Panc1 (cell line): ENCODE measurements at regions not wholly inside any gene's neighbourhood (a gene's known extent, or its start where the extent isn't known, plus 50 kb on each side); places are given as distances from the start of the nearest gene placed in this dataset.

Experiments used
- POLR2AphosphoS5 ChIP-seq: IDR thresholded peaks from 2 replicates; pipeline ENCODE4 v1.6.1; 2012; ENCODE audit warnings: mild to moderate bottlenecking, low read depth, low read length, moderate library complexity
- SIN3A ChIP-seq: IDR thresholded peaks from 2 replicates; pipeline ENCODE4 v1.6.1; 2012; ENCODE audit warnings: low read depth, mild to moderate bottlenecking, low read length, moderate library complexity, borderline replicate concordance; ENCODE audit not compliant: insufficient read depth
- TCF7L2 ChIP-seq: IDR thresholded peaks from 2 replicates; pipeline ENCODE4 v1.6.1; 2011; ENCODE audit warnings: mild to moderate bottlenecking, low read depth, low read length, inconsistent platforms
- TF ChIP-seq, protein P1 (sequence below): fragments of 450-650 bp; IDR thresholded peaks from 2 replicates; pipeline ENCODE4 v1.5.1; 2017; ENCODE audit warnings: mild to moderate bottlenecking

DNA sequence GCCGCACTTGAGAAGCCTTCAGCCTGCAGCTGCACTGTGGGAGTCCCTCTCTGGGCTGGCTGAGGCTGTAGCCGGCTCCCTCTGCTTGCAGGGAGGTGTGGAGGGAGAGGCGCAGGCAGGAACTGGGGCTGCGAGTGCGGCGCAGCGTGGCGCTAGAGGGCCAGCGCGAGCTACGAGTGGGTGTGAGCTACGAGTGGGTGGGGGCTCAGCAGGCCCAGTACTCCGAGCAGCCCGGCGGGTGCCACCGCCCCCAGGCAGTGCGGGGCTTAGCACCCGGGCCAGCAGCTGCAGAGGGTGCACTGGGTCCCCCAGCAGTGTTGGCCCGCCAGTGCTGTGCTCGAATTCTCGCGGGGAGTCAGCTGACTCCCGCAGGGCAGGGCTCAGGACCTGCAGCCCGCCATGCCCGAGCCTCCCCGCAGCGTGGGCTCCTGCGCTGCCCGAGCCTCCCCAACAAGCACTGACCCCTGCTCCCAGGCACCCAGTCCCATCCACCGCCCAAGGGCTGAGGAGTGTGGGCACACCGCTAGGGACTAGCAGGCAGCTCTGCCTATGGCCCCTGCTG is 1620.1 kb downstream of the BRINP3 start:
- no peak for TF ChIP-seq TCF7L2
- TF ChIP-seq, protein P1, sequence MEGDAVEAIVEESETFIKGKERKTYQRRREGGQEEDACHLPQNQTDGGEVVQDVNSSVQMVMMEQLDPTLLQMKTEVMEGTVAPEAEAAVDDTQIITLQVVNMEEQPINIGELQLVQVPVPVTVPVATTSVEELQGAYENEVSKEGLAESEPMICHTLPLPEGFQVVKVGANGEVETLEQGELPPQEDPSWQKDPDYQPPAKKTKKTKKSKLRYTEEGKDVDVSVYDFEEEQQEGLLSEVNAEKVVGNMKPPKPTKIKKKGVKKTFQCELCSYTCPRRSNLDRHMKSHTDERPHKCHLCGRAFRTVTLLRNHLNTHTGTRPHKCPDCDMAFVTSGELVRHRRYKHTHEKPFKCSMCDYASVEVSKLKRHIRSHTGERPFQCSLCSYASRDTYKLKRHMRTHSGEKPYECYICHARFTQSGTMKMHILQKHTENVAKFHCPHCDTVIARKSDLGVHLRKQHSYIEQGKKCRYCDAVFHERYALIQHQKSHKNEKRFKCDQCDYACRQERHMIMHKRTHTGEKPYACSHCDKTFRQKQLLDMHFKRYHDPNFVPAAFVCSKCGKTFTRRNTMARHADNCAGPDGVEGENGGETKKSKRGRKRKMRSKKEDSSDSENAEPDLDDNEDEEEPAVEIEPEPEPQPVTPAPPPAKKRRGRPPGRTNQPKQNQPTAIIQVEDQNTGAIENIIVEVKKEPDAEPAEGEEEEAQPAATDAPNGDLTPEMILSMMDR, result no peak
- TF ChIP-seq POLR2AphosphoS5, result no peak
- TF ChIP-seq SIN3A, result no peak
